ENCODE measurements at regions not wholly inside any gene's neighbourhood (a gene's known extent, or its start where the extent isn't known, plus 50 kb on each side); places are given as distances from the start of the nearest gene placed in this dataset.

DNA sequence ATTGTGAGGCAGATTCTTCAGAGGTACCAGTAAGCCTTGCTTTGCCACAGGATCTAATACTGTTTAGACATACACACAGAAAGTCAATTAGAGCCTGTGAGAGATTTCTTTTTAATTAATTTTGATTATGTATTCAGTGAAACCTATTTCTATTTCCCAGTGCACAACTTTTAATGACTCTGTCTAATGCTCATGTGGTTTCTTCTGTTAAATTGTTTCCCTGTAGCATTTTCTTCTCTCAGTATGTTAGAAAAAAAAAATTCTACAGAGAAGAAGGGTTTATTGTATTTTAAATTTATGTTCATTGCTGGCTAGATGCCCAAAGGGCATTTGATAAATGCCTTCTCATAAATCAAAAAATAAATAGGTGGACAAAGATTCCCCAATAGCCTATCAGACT lies 293.7 kb downstream of the C6orf118 start:
- TF ChIP-seq EZH2 (IDR thresholded peaks at IDR 0.05): no peak
- no peak for TF ChIP-seq POLR2AphosphoS5 (IDR thresholded peaks at IDR 0.05; ENCODE audit: borderline replicate concordance, low read depth, low read length)
- no peak for TF ChIP-seq FOXP2 (optimal IDR thresholded peaks at IDR 0.05; ENCODE audit: control extremely low read depth, extremely low read length, insufficient read depth)
